NCI-H524 treated with DMSO at 0.1 percent for 48 hours (cell line): ENCODE measurements at regions not wholly inside any gene's neighbourhood (a gene's known extent, or its start where the extent isn't known, plus 50 kb on each side); places are given as distances from the start of the nearest gene placed in this dataset.
"Not testable (repeated sequence)": the region's sequence is repeated elsewhere in the genome, so short reads cannot be mapped to it uniquely, and the experiment has no call there.

ENCODE experiments used
- DNase-seq: peaks from one replicate; lab custom pipeline; 2025; lab: John Stamatoyannopoulos, UW

- DNase-seq, result no peak
Measured at GRCh38 chr5:91243286-91243685, 139.8 kb downstream of the ARRDC3 start.

GRCh38 chr5:91241460-91241859 lies 141.7 kb downstream of the ARRDC3 start:
- not testable (repeated sequence) for DNase-seq

GRCh38 chr5:91240175-91240574 lies 142.9 kb downstream of the ARRDC3 start:
- no peak for DNase-seq

- no peak for DNase-seq
Measured at GRCh38 chr5:91235271-91235694, 147.8 kb downstream of the ARRDC3 start.

- no peak for DNase-seq
Measured at GRCh38 chr5:91232523-91232922, 150.6 kb downstream of the ARRDC3 start.

GRCh38 chr5:91229031-91229727 lies 153.9 kb downstream of the ARRDC3 start:
- no peak for DNase-seq

- no peak for DNase-seq
Measured at GRCh38 chr5:91228188-91228587, 154.9 kb downstream of the ARRDC3 start.

- no peak for DNase-seq
Measured at GRCh38 chr5:91225848-91226686, 157.1 kb downstream of the ARRDC3 start.

- peak; percentile 40 for DNase-seq
Measured at GRCh38 chr5:91224969-91225368, 158.1 kb downstream of the ARRDC3 start.

- DNase-seq, result no peak
Measured at GRCh38 chr5:91224456-91224855, 158.7 kb downstream of the ARRDC3 start.

- no peak for DNase-seq
Measured at GRCh38 chr5:91223886-91224285, 159.2 kb downstream of the ARRDC3 start.

GRCh38 chr5:91222482-91222881 lies 160.6 kb downstream of the ARRDC3 start:
- no peak for DNase-seq

GRCh38 chr5:91221917-91222316 lies 161.2 kb downstream of the ARRDC3 start:
- DNase-seq, result no peak

GRCh38 chr5:91219803-91220371 lies 163.2 kb downstream of the ARRDC3 start:
- DNase-seq, result no peak

- no peak for DNase-seq
Measured at GRCh38 chr5:91219091-91219802, 163.9 kb downstream of the ARRDC3 start.

GRCh38 chr5:91217859-91218258 lies 165.3 kb downstream of the ARRDC3 start:
- DNase-seq, result no peak

- no peak for DNase-seq
Measured at GRCh38 chr5:91214571-91214970, 168.5 kb downstream of the ARRDC3 start.
